Trophoblast cell (in vitro differentiated cells and primary cell): ENCODE measurements at regions not wholly inside any gene's neighbourhood (a gene's known extent, or its start where the extent isn't known, plus 50 kb on each side); places are given as distances from the start of the nearest gene placed in this dataset.

Source experiments
- DNase-seq, 2 donors: peaks; one replicate each; pipeline ENCODE4 v3.0.0-alpha.2; 2016
- H2AFZ ChIP-seq: 2 replicates; pipeline ENCODE4 v1.6.1; 2013; ENCODE audit warnings: low read length, moderate library complexity, mild to moderate bottlenecking; ENCODE audit not compliant: insufficient read depth, poor library complexity
- H2AK5ac ChIP-seq: 2 replicates; pipeline ENCODE4 v1.6.1; 2013; ENCODE audit warnings: mild to moderate bottlenecking, low read length
- H2BK120ac ChIP-seq: 2 replicates; pipeline ENCODE4 v1.6.1; 2013; ENCODE audit warnings: low read length, mild to moderate bottlenecking, moderate library complexity; ENCODE audit not compliant: insufficient read depth, poor library complexity
- H2BK12ac ChIP-seq: 2 replicates; pipeline ENCODE4 v1.6.1; 2013; ENCODE audit warnings: mild to moderate bottlenecking, low read length, moderate library complexity
- H2BK5ac ChIP-seq: 2 replicates; pipeline ENCODE4 v1.6.1; 2013; ENCODE audit warnings: low read length, low read depth, moderate library complexity, mild to moderate bottlenecking; ENCODE audit not compliant: poor library complexity
- H3K14ac ChIP-seq: 2 replicates; pipeline ENCODE4 v1.6.1; 2013; ENCODE audit warnings: mild to moderate bottlenecking, low read length
- H3K18ac ChIP-seq: 2 replicates; pipeline ENCODE4 v1.6.1; 2013; ENCODE audit warnings: mild to moderate bottlenecking, low read length
- H3K23ac ChIP-seq: 2 replicates; pipeline ENCODE4 v1.6.1; 2013; ENCODE audit warnings: low read length
- H3K27ac ChIP-seq: 2 replicates; pipeline ENCODE4 v1.5.1; 2013; ENCODE audit warnings: low read depth, mild to moderate bottlenecking, inconsistent platforms, low read length, moderate library complexity
- H3K27me3 ChIP-seq: 2 replicates; pipeline ENCODE4 v1.6.1; 2013; ENCODE audit warnings: inconsistent platforms, mild to moderate bottlenecking, low read length, moderate library complexity; ENCODE audit not compliant: insufficient read depth
- H3K36me3 ChIP-seq, 2 experiments: 1 replicate in 1 of 2; 2 replicates in 1 of 2; pipeline ENCODE4 v1.6.1; 2013; ENCODE audit warnings: low read length in 2 of 2, mild to moderate bottlenecking in 2 of 2, moderate library complexity in 1 of 2; ENCODE audit not compliant: insufficient read depth in 2 of 2, control insufficient read depth in 1 of 2
- H3K4ac ChIP-seq: 2 replicates; pipeline ENCODE4 v1.6.1; 2013; ENCODE audit warnings: low read depth, mild to moderate bottlenecking, low read length, moderate library complexity
- H3K4me1 ChIP-seq, 2 experiments: 1 replicate in 1 of 2; 2 replicates in 1 of 2; pipeline ENCODE4 v1.6.1; 2013; ENCODE audit warnings: low read length in 2 of 2, mild to moderate bottlenecking in 2 of 2, moderate library complexity in 1 of 2; ENCODE audit not compliant: insufficient read depth in 2 of 2, control insufficient read depth in 1 of 2
- H3K4me2 ChIP-seq: 2 replicates; pipeline ENCODE4 v1.6.1; 2013; ENCODE audit warnings: inconsistent platforms, mild to moderate bottlenecking, low read length, moderate library complexity
- H3K4me3 ChIP-seq: 2 replicates; pipeline ENCODE4 v1.5.1; 2013; ENCODE audit warnings: mild to moderate bottlenecking, low read depth, low read length, inconsistent platforms
- H3K79me1 ChIP-seq: one replicate; pipeline ENCODE4 v1.6.1; 2013; ENCODE audit warnings: low read length
- H3K79me2 ChIP-seq: 2 replicates; pipeline ENCODE4 v1.6.1; 2013; ENCODE audit warnings: low read length, mild to moderate bottlenecking; ENCODE audit not compliant: control insufficient read depth, insufficient read depth, poor library complexity
- H3K9ac ChIP-seq: 2 replicates; pipeline ENCODE4 v1.6.1; 2013; ENCODE audit warnings: mild to moderate bottlenecking, low read length
- H3K9me3 ChIP-seq: 2 replicates; pipeline ENCODE4 v1.6.1; 2013; ENCODE audit warnings: low read depth, mild to moderate bottlenecking, control low read depth, inconsistent platforms, low read length; ENCODE audit not compliant: insufficient read depth
- H4K12ac ChIP-seq: 2 replicates; pipeline ENCODE4 v1.6.1; 2013; ENCODE audit warnings: low read depth, mild to moderate bottlenecking, low read length, moderate library complexity
- H4K8ac ChIP-seq: 2 replicates; pipeline ENCODE4 v1.6.1; 2013; ENCODE audit warnings: low read depth, mild to moderate bottlenecking, low read length, moderate library complexity
- H4K91ac ChIP-seq: one replicate; pipeline ENCODE4 v1.6.1; 2013; ENCODE audit warnings: low read depth, mild to moderate bottlenecking, low read length, moderate library complexity
- WGBS: extraction: QIAGEN DNeasy Blood & Tissue Kit; methylation state at CpG from one replicate; pipeline ENCODE4 v1.1.7; 2013; ENCODE audit warnings: missing lambda C conversion rate; ENCODE audit not compliant: insufficient read length, insufficient coverage; ENCODE audit errors: extremely low coverage; 5-methylcytosine and 5-hydroxymethylcytosine counted together

DNA sequence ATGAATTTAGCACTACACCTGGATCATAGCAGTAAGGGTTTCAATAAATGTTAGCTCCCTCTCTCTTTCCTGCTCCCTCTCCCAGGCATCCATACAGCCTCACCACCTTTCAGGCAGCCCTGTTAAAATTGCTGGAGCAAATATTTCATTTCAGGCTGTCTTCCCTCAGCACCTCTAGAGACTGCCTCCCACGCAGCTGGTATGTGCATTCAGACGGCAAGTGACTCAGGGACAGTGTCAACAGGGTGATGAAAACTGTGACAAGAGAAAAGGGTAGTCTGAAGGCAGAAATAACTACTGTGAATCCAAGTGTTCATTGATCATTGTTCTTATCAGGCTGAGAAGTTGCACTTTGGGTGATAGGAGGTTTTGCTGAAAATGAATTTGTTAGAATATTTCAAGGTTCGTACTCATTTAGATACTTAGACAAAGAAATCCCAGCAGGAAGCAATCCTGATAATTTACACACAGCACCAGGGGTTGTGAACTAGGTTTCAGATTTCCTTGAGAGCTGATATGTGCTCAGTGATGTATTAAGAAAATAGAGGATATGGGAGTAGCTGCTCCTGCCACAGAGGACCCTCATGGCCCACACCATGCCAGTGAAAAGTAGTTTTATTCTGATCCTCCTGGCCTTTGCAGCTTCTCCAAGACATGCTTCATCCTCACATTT lies 424.2 kb downstream of the FGF13 start:
- Histone ChIP-seq H3K79me1 (no peaks in the 10 kb centered on the region), H3K27me3 (no peaks in the 10 kb centered on the region), H2AK5ac (no peak overlapping the region), H2BK120ac (no peak overlapping the region), H3K27ac (no peak overlapping the region), H3K4me1 (peaks cover 0 to 3% of the 10 kb centered on the region in 2 experiments), H3K14ac (no peak overlapping the region), H3K23ac (no peak overlapping the region), H3K36me3 (no peaks in the 10 kb centered on the region), H3K4me2 (no peak overlapping the region), H3K79me2 (no peaks in the 10 kb centered on the region), H3K4me3 (no peak overlapping the region), H4K91ac (no peak overlapping the region), H2BK5ac (no peak overlapping the region), H3K9me3 (no peaks in the 10 kb centered on the region), H3K4ac (no peak overlapping the region), H4K12ac (no peak overlapping the region), H3K9ac (no peak overlapping the region), H2BK12ac (no peak overlapping the region), H4K8ac (no peak overlapping the region), H2AFZ (no peak overlapping the region), H3K18ac (no peak overlapping the region)
- no peak for DNase-seq
- WGBS: no CpG with 5 or more reads among the region's 3 CpGs

DNA sequence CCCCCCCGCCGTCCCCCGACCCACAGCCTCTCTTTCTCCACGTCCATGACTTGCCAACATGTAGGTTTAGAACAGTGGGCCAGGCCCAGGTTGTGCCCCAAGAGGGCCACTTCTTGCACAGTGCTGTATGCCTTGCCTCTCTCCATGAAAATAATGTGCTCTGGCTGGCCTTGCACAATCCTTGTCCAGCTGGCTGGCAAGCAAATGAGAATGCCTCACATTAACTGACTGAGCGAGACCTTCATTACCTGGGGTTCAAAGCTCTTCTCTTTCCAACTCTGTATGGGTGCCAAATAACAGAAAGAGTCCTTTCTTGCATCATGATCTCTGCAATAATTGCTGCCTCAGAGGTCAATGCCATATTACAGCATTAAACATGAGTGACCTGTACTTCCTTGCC lies 416.6 kb downstream of the FGF13 start:
- H3K27ac ChIP-seq: no peak overlapping the region
- H3K14ac ChIP-seq: no peak overlapping the region
- no CpG with 5 or more reads among the region's 5 CpGs for WGBS
- no peak for DNase-seq
- no peak overlapping the region for H3K18ac ChIP-seq
- no peaks in the 10 kb centered on the region for H3K79me1 ChIP-seq
- H3K4me3 ChIP-seq: no peak overlapping the region
- no peak overlapping the region for H3K4me2 ChIP-seq
- H3K9ac ChIP-seq: no peak overlapping the region
- H3K4ac ChIP-seq: no peak overlapping the region
- no peaks in the 10 kb centered on the region for H3K36me3 ChIP-seq
- no peaks in the 10 kb centered on the region for H3K79me2 ChIP-seq
- H4K8ac ChIP-seq: no peak overlapping the region
- H3K27me3 ChIP-seq: no peaks in the 10 kb centered on the region
- H3K9me3 ChIP-seq: no peaks in the 10 kb centered on the region
- no peak overlapping the region for H2BK120ac ChIP-seq
- H4K12ac ChIP-seq: no peak overlapping the region
- H3K23ac ChIP-seq: no peak overlapping the region
- H3K4me1 ChIP-seq: no peaks in the 10 kb centered on the region
- no peak overlapping the region for H2AFZ ChIP-seq
- H2BK12ac ChIP-seq: no peak overlapping the region
- H2BK5ac ChIP-seq: no peak overlapping the region
- H4K91ac ChIP-seq: no peak overlapping the region
- no peak overlapping the region for H2AK5ac ChIP-seq

DNA sequence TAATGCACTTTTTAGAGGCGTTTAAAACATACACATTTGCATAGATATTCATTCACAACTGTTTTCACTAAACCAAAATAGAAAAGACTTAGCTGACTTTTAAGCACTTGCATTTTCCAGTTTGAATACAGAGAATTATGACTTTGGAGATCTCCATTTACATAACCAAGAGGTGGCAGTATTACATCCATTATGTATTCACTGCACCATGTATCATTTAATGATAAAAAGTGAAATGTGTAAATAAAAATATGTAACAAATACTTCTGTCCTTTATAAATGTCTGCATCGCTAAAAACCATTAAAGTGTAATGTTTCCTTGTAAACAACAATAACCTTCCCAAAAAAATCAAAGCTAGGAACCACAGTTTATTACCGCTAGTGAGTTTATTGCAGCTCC lies 413.2 kb downstream of the FGF13 start:
- Histone ChIP-seq H2BK12ac (no peak overlapping the region), H2AFZ (no peak overlapping the region), H3K23ac (no peak overlapping the region), H3K79me1 (no peaks in the 10 kb centered on the region), H3K4me3 (no peak overlapping the region), H4K12ac (no peak overlapping the region), H4K91ac (no peak overlapping the region), H2BK5ac (no peak overlapping the region), H3K14ac (no peak overlapping the region), H3K18ac (no peak overlapping the region), H3K9me3 (no peaks in the 10 kb centered on the region), H2AK5ac (no peak overlapping the region), H3K36me3 (no peaks in the 10 kb centered on the region), H3K4ac (no peak overlapping the region), H4K8ac (no peak overlapping the region), H3K79me2 (no peaks in the 10 kb centered on the region), H2BK120ac (no peak overlapping the region), H3K4me1 (no peaks in the 10 kb centered on the region), H3K27ac (no peak overlapping the region), H3K27me3 (no peaks in the 10 kb centered on the region), H3K4me2 (no peak overlapping the region), H3K9ac (no peak overlapping the region)
- DNase-seq: no peak
- WGBS: no CpG with 5 or more reads among the region's 3 CpGs

DNA sequence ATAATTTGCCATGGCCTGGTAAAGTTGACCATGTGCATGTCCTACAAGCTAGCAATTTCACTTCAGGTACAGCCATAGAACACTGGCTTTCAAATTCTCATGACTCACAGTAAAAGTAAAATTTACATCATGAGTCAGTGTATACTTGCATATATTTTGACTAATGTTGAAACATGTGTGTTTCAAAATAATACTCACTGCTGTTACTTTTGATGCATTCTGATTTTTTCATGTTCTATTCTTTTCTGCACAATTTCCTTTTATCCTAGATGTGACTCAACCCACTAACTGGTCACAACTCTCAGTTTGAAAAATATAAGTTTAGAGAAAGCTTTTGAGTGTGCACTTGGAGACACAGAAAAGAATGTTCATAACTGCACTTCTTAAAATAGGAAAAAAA lies 365.7 kb downstream of the FGF13 start:
- no peaks in the 10 kb centered on the region for H3K79me2 ChIP-seq
- no peak overlapping the region for H3K4me3 ChIP-seq
- H3K14ac ChIP-seq: no peak overlapping the region
- no peaks in the 10 kb centered on the region for H3K36me3 ChIP-seq
- no peak overlapping the region for H4K8ac ChIP-seq
- no peak overlapping the region for H3K27ac ChIP-seq
- H3K4me1 ChIP-seq: no peaks in the 10 kb centered on the region
- no peak overlapping the region for H2BK120ac ChIP-seq
- no peak overlapping the region for H2AFZ ChIP-seq
- no peak overlapping the region for H4K12ac ChIP-seq
- no peak overlapping the region for H3K4ac ChIP-seq
- H3K18ac ChIP-seq: no peak overlapping the region
- H3K9me3 ChIP-seq: no peaks in the 10 kb centered on the region
- no peak overlapping the region for H2BK5ac ChIP-seq
- no peak overlapping the region for H2BK12ac ChIP-seq
- H3K4me2 ChIP-seq: no peak overlapping the region
- H3K9ac ChIP-seq: no peak overlapping the region
- DNase-seq: no peak
- no peak overlapping the region for H4K91ac ChIP-seq
- no peak overlapping the region for H3K23ac ChIP-seq
- H3K79me1 ChIP-seq: no peaks in the 10 kb centered on the region
- no peaks in the 10 kb centered on the region for H3K27me3 ChIP-seq
- no peak overlapping the region for H2AK5ac ChIP-seq
